ENCODE measurements at regions not wholly inside any gene's neighbourhood (a gene's known extent, or its start where the extent isn't known, plus 50 kb on each side); places are given as distances from the start of the nearest gene placed in this dataset.
"Not testable (repeated sequence)": the region's sequence is repeated elsewhere in the genome, so short reads cannot be mapped to it uniquely, and the experiment has no call there.

- TF ChIP-seq CTCF (conservative IDR thresholded peaks at IDR 0.05): peak; percentile 48
- not testable (repeated sequence) for TF ChIP-seq ZFX (IDR thresholded peaks at IDR 0.05)
These were observed 456.3 kb downstream of the TUBA3C start for GRCh38 chr13:18725242-18725822.
